IMR-90 (cell line): ENCODE measurements at regions not wholly inside any gene's neighbourhood (a gene's known extent, or its start where the extent isn't known, plus 50 kb on each side); places are given as distances from the start of the nearest gene placed in this dataset.

Experiments used
- ATAC-seq: fragments of 200-7000 bp; cut with Tn5 transposase; 2 replicates; pipeline ENCODE4 v1.9.1; 2020; ENCODE audit warnings: low read depth, mild to moderate bottlenecking, moderate library complexity
- BruUV-seq: library from RNA; stranded (reverse); fragments of 400-500 nt; replicated peaks from 2 replicates; lab custom pipeline; 2021; lab: Mats Ljungman, UMichigan
- CTCF ChIA-PET: fragments of 300-600 bp; formaldehyde crosslinking; extraction: SDS; loops from one replicate; lab custom pipeline; 2021; ENCODE audit warnings: antibody characterized with exemption; lab: Yijun Ruan, JAX
- POLR2A ChIA-PET: fragments of 300-600 bp; sonication (Branson Sonifier 250); formaldehyde crosslinking; loops from one replicate; lab custom pipeline; 2022; ENCODE audit warnings: antibody characterized with exemption; ENCODE audit not compliant: unreplicated experiment; lab: Charles Lee
- DNase-seq: peaks from one replicate; pipeline ENCODE4 v3.0.0; 2013
- H2AFZ ChIP-seq: replicated peaks from 2 replicates; pipeline ENCODE3; 2013; ENCODE audit warnings: low read length, mild to moderate bottlenecking; ENCODE audit not compliant: poor library complexity
- H2AK5ac ChIP-seq: 2 replicates; pipeline ENCODE4 v1.6.1; 2013; ENCODE audit warnings: low read depth, low read length, inconsistent platforms
- H2AK9ac ChIP-seq: replicated peaks from 2 replicates; pipeline ENCODE3; 2013; ENCODE audit warnings: mild to moderate bottlenecking, low read depth, low read length, moderate library complexity; ENCODE audit not compliant: poor library complexity
- H2BK120ac ChIP-seq: 2 replicates; pipeline ENCODE4 v1.6.1; 2013; ENCODE audit warnings: low read depth, low read length, inconsistent platforms
- H2BK15ac ChIP-seq: 3 replicates; pipeline ENCODE4 v1.6.1; 2013; ENCODE audit warnings: low read depth, low read length, inconsistent platforms
- H2BK20ac ChIP-seq: 2 replicates; pipeline ENCODE4 v1.6.1; 2013; ENCODE audit warnings: low read depth, mild to moderate bottlenecking, inconsistent platforms, low read length, moderate library complexity
- H2BK5ac ChIP-seq: 2 replicates; pipeline ENCODE4 v1.6.1; 2013; ENCODE audit warnings: mild to moderate bottlenecking, low read depth, low read length, inconsistent platforms; ENCODE audit not compliant: poor library complexity, severe bottlenecking
- H3K14ac ChIP-seq: replicated peaks from 2 replicates; pipeline ENCODE4 v1.6.1; 2013; ENCODE audit warnings: low read depth, low read length, inconsistent platforms
- H3K18ac ChIP-seq: 2 replicates; pipeline ENCODE4 v1.6.1; 2013; ENCODE audit warnings: low read depth, low read length, control low read depth
- H3K23ac ChIP-seq: 2 replicates; pipeline ENCODE4 v1.6.1; 2013; ENCODE audit warnings: low read depth, low read length, inconsistent platforms
- H3K27ac ChIP-seq: 2 replicates; pipeline ENCODE4 v1.5.1; 2013; ENCODE audit warnings: mild to moderate bottlenecking, control low read depth, low read length; ENCODE audit not compliant: insufficient read depth
- H3K27me3 ChIP-seq: 2 replicates; pipeline ENCODE4 v1.6.1; 2013; ENCODE audit warnings: low read length; ENCODE audit not compliant: control insufficient read depth, insufficient read depth
- H3K36me3 ChIP-seq: 2 replicates; pipeline ENCODE4 v1.6.1; 2013; ENCODE audit warnings: low read length, mixed read lengths; ENCODE audit not compliant: control insufficient read depth, insufficient read depth
- H3K4ac ChIP-seq: 2 replicates; pipeline ENCODE4 v1.6.1; 2013; ENCODE audit warnings: low read depth, low read length, inconsistent platforms
- H3K4me1 ChIP-seq: 2 replicates; pipeline ENCODE4 v1.6.1; 2013; ENCODE audit warnings: low read length, mixed read lengths; ENCODE audit not compliant: control insufficient read depth, insufficient read depth
- H3K4me2 ChIP-seq: 2 replicates; pipeline ENCODE4 v1.6.1; 2013; ENCODE audit warnings: low read depth, mild to moderate bottlenecking, control low read depth, low read length, moderate library complexity
- H3K4me3 ChIP-seq: 2 replicates; pipeline ENCODE4 v1.5.1; 2013; ENCODE audit warnings: low read depth, mild to moderate bottlenecking, control low read depth, low read length, moderate library complexity; ENCODE audit not compliant: insufficient read depth
- H3K56ac ChIP-seq: 2 replicates; pipeline ENCODE4 v1.6.1; 2013; ENCODE audit warnings: low read length, inconsistent platforms; ENCODE audit not compliant: insufficient read depth; ENCODE audit errors: extremely low read depth
- H3K79me1 ChIP-seq, 2 experiments: 2 replicates each; pipeline ENCODE4 v1.6.1; 2013; ENCODE audit warnings: low read length in 2 of 2, inconsistent platforms in 1 of 2, low read depth in 1 of 2
- H3K9ac ChIP-seq: 2 replicates; pipeline ENCODE4 v1.6.1; 2013; ENCODE audit warnings: low read depth, low read length, control low read depth
- H3K9me1 ChIP-seq: 2 replicates; pipeline ENCODE4 v1.6.1; 2013; ENCODE audit warnings: low read length, inconsistent platforms; ENCODE audit not compliant: insufficient read depth
- H3K9me3 ChIP-seq: 2 replicates; pipeline ENCODE4 v1.6.1; 2013; ENCODE audit warnings: low read length; ENCODE audit not compliant: control insufficient read depth, insufficient read depth
- H4K20me1 ChIP-seq: 2 replicates; pipeline ENCODE4 v1.6.1; 2013; ENCODE audit warnings: low read length, inconsistent platforms; ENCODE audit not compliant: insufficient read depth
- H4K5ac ChIP-seq: 2 replicates; pipeline ENCODE4 v1.6.1; 2013; ENCODE audit warnings: mild to moderate bottlenecking, low read depth, low read length, control low read depth
- H4K8ac ChIP-seq, 2 experiments: 2 replicates each; pipeline ENCODE4 v1.6.1; 2013; ENCODE audit warnings: low read depth in 2 of 2, low read length in 2 of 2, control low read depth in 1 of 2, inconsistent platforms in 1 of 2
- H4K91ac ChIP-seq: 2 replicates; pipeline ENCODE4 v1.6.1; 2013; ENCODE audit warnings: low read depth, low read length, inconsistent platforms; ENCODE audit not compliant: insufficient read depth
- MAFK ChIP-seq: IDR thresholded peaks from 2 replicates; pipeline ENCODE4 v1.6.1; 2012; ENCODE audit warnings: low read depth, low read length, improper control_type of control experiment
- MXI1 ChIP-seq: IDR thresholded peaks from 2 replicates; pipeline ENCODE4 v1.6.1; 2012; ENCODE audit warnings: low read depth, mild to moderate bottlenecking, low read length, moderate library complexity, borderline replicate concordance
- RAD21 ChIP-seq: IDR thresholded peaks from 2 replicates; pipeline ENCODE4 v1.6.1; 2012; ENCODE audit warnings: low read length, improper control_type of control experiment
- RCOR1 ChIP-seq: IDR thresholded peaks from 2 replicates; pipeline ENCODE4 v1.6.1; 2012; ENCODE audit warnings: mild to moderate bottlenecking, low read length, improper control_type of control experiment; ENCODE audit not compliant: insufficient replicate concordance
- WGBS, 2 experiments: methylation state at CpG; one replicate each; pipeline versions ENCODE4 v1.1.5 to v1.1.7; 2013; ENCODE audit warnings: missing lambda C conversion rate in 2 of 2; ENCODE audit not compliant: insufficient read length in 1 of 2; ENCODE audit errors: extremely low coverage in 2 of 2; 5-methylcytosine and 5-hydroxymethylcytosine counted together
- dilution Hi-C: fragments of 300-500 bp; cut with HindIII; formaldehyde crosslinking; loops from one replicate; pipeline ENCODE4 v1.14.3; 2018; ENCODE audit warnings: low sequenced_read_pairs; ENCODE audit not compliant: unreplicated experiment
- in situ Hi-C: fragments of 300-500 bp; cut with MboI; formaldehyde crosslinking; loops from 3 replicates; pipeline ENCODE4 v1.14.3; 2019; ENCODE audit warnings: low sequenced_read_pairs, inconsistent platforms, mixed read lengths
- intact Hi-C: fragments of 100-400 bp; cut with micrococcal nuclease; formaldehyde crosslinking; loops from 2 replicates; pipeline ENCODE4 v1.10.0; 2022

GRCh38 chr5:4208996-4209395 lies 613.4 kb downstream of the IRX1 start:
- no peaks in the 10 kb centered on the region for H3K27me3 ChIP-seq
- H2AFZ ChIP-seq = no peak overlapping the region
- no peaks in the 10 kb centered on the region for H4K20me1 ChIP-seq
- in situ Hi-C loops (no loop called here), dilution Hi-C loops (no loop called here), intact Hi-C loops (no loop called here)
- H2BK120ac ChIP-seq = no peak overlapping the region
- no peak for TF ChIP-seq RCOR1
- no peak for TF ChIP-seq RAD21
- no peak for TF ChIP-seq MXI1
- no peak for TF ChIP-seq MAFK
- no peak overlapping the region for H4K91ac ChIP-seq
- H3K9me3 ChIP-seq = peaks cover 14% of the 10 kb centered on the region
- ChIA-PET CTCF (no interaction called here), POLR2A (no interaction called here)
- no peak overlapping the region for H3K27ac ChIP-seq
- no peak overlapping the region for H2AK9ac ChIP-seq
- H3K18ac ChIP-seq = no peak overlapping the region
- H4K5ac ChIP-seq = no peak overlapping the region
- H3K4me1 ChIP-seq = no peaks in the 10 kb centered on the region
- no peak overlapping the region for H4K8ac ChIP-seq
- no peaks in the 10 kb centered on the region for H3K36me3 ChIP-seq
- no peak overlapping the region for H3K4ac ChIP-seq
- no peak overlapping the region for H3K14ac ChIP-seq
- no peak overlapping the region for H3K9ac ChIP-seq
- no peak overlapping the region for H2BK15ac ChIP-seq
- H3K23ac ChIP-seq = no peak overlapping the region
- no peak overlapping the region for H3K4me2 ChIP-seq
- no peaks in the 10 kb centered on the region for H3K9me1 ChIP-seq
- 65% methylated on average over 3 of the region's 5 CpGs; no CpG with 5 or more reads in 1 of the 2 experiments for WGBS, 2 experiments
- no peaks in the 10 kb centered on the region for H3K79me1 ChIP-seq
- ATAC-seq = no peak
- DNase-seq = no peak
- H3K56ac ChIP-seq = no peak overlapping the region
- H2AK5ac ChIP-seq = no peak overlapping the region
- H3K4me3 ChIP-seq = no peak overlapping the region
- no peak overlapping the region for H2BK20ac ChIP-seq
- BruUV-seq = no TSS peak
- H2BK5ac ChIP-seq = no peak overlapping the region
